Kidney epithelial cell (primary cell): ENCODE measurements at regions not wholly inside any gene's neighbourhood (a gene's known extent, or its start where the extent isn't known, plus 50 kb on each side); places are given as distances from the start of the nearest gene placed in this dataset.

ENCODE experiments used
- DNase-seq: peaks from one replicate; pipeline ENCODE4 v3.0.0-alpha.2; 2010; ENCODE audit warnings: low read depth
- H3K27me3 ChIP-seq: 2 replicates; pipeline ENCODE4 v1.6.0; 2011; ENCODE audit warnings: low read length; ENCODE audit not compliant: control insufficient read depth, insufficient read depth
- H3K36me3 ChIP-seq: 2 replicates; pipeline ENCODE4 v1.5.1; 2011; ENCODE audit warnings: low read length; ENCODE audit not compliant: control insufficient read depth, insufficient read depth
- H3K4me3 ChIP-seq: 2 replicates; pipeline ENCODE4 v1.5.1; 2011; ENCODE audit warnings: low read depth, mild to moderate bottlenecking, control low read depth, low read length
- TF ChIP-seq, protein P1 (sequence below): IDR thresholded peaks from 2 replicates; pipeline ENCODE4 v1.5.1; 2011; ENCODE audit warnings: mild to moderate bottlenecking, moderate library complexity, low read length, control low read depth, inconsistent platforms; ENCODE audit not compliant: insufficient read depth, poor library complexity, severe bottlenecking

DNA sequence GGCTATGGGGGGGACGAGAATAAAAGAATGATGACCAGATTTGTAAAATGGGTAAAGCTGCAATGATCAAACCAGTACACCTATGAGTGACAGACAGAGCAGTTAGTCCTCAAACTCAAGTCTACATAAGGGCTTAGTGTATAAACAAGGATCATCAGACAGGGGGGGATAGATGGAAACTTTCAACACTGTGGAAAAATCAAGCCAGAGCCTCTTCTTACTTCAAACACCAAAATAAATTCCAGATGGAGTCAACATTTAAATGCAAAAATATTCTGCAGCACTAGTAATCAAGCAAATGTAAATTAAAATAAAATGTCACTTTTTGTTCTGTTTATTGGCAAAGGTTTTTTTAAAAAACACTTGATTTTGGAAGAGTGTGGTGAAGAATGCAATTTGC is 205.9 kb upstream of the RGMA start:
- H3K4me3 ChIP-seq: no peak overlapping the region
- TF ChIP-seq, protein P1, sequence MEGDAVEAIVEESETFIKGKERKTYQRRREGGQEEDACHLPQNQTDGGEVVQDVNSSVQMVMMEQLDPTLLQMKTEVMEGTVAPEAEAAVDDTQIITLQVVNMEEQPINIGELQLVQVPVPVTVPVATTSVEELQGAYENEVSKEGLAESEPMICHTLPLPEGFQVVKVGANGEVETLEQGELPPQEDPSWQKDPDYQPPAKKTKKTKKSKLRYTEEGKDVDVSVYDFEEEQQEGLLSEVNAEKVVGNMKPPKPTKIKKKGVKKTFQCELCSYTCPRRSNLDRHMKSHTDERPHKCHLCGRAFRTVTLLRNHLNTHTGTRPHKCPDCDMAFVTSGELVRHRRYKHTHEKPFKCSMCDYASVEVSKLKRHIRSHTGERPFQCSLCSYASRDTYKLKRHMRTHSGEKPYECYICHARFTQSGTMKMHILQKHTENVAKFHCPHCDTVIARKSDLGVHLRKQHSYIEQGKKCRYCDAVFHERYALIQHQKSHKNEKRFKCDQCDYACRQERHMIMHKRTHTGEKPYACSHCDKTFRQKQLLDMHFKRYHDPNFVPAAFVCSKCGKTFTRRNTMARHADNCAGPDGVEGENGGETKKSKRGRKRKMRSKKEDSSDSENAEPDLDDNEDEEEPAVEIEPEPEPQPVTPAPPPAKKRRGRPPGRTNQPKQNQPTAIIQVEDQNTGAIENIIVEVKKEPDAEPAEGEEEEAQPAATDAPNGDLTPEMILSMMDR: no peak
- no peaks in the 10 kb centered on the region for H3K27me3 ChIP-seq
- DNase-seq: no peak
- H3K36me3 ChIP-seq: no peaks in the 10 kb centered on the region

DNA sequence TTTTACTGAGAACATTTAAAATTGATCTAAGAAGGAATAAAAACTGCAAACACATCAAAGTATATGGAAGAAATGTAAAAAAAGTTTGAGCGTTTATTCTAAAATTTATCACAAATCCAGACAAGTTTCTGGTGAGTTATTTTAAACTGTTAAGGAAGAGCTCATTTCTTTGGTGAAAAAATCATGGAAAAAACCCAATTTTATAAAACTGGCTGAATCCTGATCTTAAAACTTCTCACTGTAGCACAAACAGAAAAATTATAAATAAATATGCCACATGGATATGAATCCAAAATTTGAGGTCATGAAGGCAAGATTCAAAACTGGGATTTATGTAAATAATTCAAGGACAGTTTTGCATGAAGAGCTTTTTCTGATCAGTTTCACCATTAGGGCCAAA is 205.1 kb upstream of the RGMA start:
- TF ChIP-seq, protein P1: no peak
- no peak for DNase-seq

DNA sequence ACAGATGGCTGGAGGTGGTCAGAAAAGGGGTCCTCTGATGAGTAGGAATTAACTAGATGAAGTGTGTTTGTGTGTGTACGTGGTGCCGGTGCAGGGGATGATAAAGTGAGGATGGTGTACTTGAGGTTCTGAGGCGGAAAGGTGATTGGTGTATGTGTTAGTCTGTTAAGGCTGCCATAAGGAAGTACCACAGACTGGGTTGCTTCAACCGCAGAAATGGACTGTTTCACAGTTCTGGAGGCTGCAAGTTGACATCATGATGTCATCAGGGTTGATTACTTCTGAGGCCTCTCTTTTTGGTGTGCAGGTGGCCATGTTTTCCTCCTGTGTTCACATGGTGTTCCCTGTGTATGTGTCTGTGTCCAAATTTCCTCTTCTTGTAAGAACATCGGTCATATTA is 202.4 kb upstream of the RGMA start:
- no peak for DNase-seq
- TF ChIP-seq, protein P1: no peak
- H3K27me3 ChIP-seq: no peaks in the 10 kb centered on the region
- no peak overlapping the region for H3K4me3 ChIP-seq
- no peaks in the 10 kb centered on the region for H3K36me3 ChIP-seq

More for the DNA sequence above, 205.1 kb upstream of the RGMA start:
- no peak overlapping the region for H3K4me3 ChIP-seq
- no peaks in the 10 kb centered on the region for H3K27me3 ChIP-seq
- H3K36me3 ChIP-seq: no peaks in the 10 kb centered on the region

DNA sequence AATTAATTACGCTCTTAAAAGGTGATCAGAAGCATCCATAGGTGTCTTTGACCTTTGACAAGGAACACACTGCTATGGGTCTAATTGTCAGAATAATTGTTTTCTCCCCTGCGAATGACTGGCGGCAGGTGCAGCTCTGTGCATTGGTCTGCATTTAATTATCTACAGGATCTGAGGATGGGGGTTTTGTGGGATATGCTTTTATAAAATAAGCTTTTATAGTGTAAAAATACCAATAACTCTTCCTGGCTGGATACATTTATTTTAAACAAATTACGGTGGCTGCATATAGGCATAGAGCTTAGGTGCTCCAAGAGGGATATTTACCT is 201.6 kb upstream of the RGMA start:
- Histone ChIP-seq H3K4me3 (no peak overlapping the region), H3K36me3 (no peaks in the 10 kb centered on the region), H3K27me3 (no peaks in the 10 kb centered on the region)
- DNase-seq: no peak
- TF ChIP-seq, protein P1: no peak

DNA sequence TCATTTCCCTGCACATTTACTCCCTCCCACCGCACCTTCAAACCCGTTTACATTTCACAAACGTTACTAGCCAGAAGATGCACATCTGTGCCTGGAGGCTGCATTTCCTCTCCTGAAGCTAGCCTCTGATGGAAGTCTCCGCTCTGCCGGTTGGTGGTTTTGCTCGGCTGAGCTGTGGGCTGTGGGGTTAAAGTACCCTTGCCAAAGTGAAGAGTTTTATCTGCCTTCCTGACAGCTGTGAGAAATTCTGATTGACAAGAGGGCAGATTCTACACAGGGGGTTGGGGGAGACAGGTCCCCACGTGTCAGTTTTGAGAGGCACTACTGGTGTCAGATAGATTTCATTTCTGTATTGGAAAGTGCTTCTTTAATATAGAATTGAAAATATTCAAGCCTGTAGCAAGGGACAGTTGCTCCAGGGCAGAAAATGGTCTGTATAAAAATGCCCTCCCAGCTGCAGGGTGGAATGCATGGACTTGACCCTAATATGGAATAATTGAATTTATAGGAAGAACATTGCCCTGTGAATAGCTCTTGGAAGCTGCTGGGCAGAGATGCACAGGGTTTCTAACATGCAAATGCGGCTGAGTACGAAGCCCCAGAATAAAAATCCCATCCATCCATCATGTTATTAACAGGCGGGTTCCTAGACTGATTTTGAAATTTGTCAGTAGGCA is 201.1 kb upstream of the RGMA start:
- H3K36me3 ChIP-seq: no peaks in the 10 kb centered on the region
- TF ChIP-seq, protein P1: no peak
- no peak overlapping the region for H3K4me3 ChIP-seq
- no peaks in the 10 kb centered on the region for H3K27me3 ChIP-seq
- no peak for DNase-seq

DNA sequence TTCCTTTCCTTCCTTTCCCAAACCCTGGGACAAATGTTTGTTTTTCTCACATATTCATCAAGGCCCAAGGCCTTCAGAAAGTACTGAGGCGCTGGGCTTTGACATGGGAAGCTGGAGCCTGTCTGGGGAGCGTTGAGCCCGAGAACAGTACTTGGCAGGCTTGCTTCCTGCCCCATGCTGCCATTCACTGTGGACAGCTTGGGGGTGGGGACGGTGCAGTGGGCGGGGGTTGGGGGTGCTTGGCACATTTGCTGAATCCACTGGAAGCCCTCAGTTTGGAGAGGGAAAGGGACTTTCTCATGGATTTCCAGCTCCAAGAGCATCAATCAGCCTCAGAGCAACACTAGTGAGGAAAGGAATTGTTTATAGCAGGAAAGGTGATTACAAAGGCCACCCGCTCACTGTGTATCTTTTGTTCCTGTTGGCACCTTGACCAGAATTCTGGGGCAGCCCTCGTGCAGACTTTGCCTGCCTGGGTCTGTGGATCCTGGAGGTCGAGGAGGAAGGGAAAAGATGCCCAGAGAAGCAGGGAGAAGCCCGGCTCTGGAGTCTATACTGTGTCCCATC is 199.8 kb upstream of the RGMA start:
- TF ChIP-seq, protein P1: no peak
- no peak for DNase-seq
- H3K27me3 ChIP-seq: no peaks in the 10 kb centered on the region
- no peak overlapping the region for H3K4me3 ChIP-seq
- H3K36me3 ChIP-seq: no peaks in the 10 kb centered on the region
